ENCODE measurements at regions not wholly inside any gene's neighbourhood (a gene's known extent, or its start where the extent isn't known, plus 50 kb on each side); places are given as distances from the start of the nearest gene placed in this dataset.

DNA sequence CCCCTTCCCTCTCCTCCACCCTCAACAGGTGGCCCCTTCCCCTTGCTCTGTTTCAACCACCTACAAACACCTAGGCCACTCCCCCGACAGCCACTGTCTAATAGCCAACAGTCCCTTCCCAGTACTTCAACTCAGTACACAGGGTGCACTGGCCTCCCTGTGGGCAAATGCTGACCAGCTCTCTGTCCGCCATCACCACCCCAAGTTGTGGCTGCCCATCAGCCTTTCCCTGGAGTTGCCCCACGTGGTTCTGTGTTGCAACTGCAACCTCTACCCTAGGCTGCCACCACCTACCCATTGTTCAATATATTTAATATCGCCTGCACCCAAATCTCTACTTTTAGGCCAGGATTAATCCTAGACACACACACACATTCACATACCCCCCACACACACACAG lies 173.5 kb downstream of the MREG start:
- Histone ChIP-seq H3K9me3 (ENCODE audit: control insufficient read depth, insufficient read depth, low read depth, low read length) (no peaks in the 10 kb centered on the region), H3K4me3 (ENCODE audit: low read depth in 2 of 2, low read length in 2 of 2) (no peak overlapping the region), H3K36me3 (ENCODE audit: control insufficient read depth, insufficient read depth, low read length) (no peaks in the 10 kb centered on the region), H3K4me1 (ENCODE audit: control insufficient read depth, insufficient read depth, low read length) (no peaks in the 10 kb centered on the region), H3K27me3 (ENCODE audit: control insufficient read depth, insufficient read depth, low read length) (no peaks in the 10 kb centered on the region), H3K27ac (ENCODE audit: low read length) (no peak overlapping the region)
- BruUV-seq (replicated peaks) = no TSS peak
- intact Hi-C loops (cut with micrococcal nuclease; ENCODE audit: unreplicated experiment) = no loop called here
- POLR2A ChIA-PET = no interaction called here
- CTCF ChIA-PET = interaction anchor here (0.6 kb wide), 1 partner anchor 53 kb away, joined by 3 read pairs; no protein-coding TSS in a partner anchor
- in situ Hi-C loops (cut with HindIII; ENCODE audit: low pct_unique_long_range_greater_than_20kb, low sequenced_read_pairs) = no loop called here
- TF ChIP-seq, protein P1, sequence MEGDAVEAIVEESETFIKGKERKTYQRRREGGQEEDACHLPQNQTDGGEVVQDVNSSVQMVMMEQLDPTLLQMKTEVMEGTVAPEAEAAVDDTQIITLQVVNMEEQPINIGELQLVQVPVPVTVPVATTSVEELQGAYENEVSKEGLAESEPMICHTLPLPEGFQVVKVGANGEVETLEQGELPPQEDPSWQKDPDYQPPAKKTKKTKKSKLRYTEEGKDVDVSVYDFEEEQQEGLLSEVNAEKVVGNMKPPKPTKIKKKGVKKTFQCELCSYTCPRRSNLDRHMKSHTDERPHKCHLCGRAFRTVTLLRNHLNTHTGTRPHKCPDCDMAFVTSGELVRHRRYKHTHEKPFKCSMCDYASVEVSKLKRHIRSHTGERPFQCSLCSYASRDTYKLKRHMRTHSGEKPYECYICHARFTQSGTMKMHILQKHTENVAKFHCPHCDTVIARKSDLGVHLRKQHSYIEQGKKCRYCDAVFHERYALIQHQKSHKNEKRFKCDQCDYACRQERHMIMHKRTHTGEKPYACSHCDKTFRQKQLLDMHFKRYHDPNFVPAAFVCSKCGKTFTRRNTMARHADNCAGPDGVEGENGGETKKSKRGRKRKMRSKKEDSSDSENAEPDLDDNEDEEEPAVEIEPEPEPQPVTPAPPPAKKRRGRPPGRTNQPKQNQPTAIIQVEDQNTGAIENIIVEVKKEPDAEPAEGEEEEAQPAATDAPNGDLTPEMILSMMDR (IDR thresholded peaks at IDR 0.05) = no peak
- no peak for TF ChIP-seq POLR2AphosphoS5 (IDR thresholded peaks at IDR 0.05; ENCODE audit: low read depth, low read length)
- no peak for ATAC-seq
- no peak for DNase-seq (ENCODE audit: low read depth, low spot score)

DNA sequence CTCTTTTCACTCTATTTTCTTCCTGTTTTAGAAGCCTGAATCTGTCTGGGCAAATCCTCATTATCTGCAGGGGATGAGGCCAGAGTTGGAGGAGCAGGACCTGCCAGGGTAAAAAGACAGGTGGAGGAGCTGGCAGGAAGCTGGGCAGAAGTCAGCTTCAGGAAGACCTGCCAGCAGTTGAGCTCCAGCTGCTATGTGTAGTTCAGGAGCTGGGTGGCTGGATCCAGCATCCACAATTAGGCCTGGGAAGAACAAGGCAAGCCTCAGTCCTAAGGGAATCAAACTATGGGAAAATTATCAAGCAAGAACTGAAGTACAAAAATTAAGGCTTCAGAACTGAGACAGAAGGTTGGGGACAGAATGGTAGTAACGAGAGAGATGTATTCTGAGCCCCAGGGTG lies 174.0 kb downstream of the MREG start:
- Histone ChIP-seq H3K27ac (ENCODE audit: low read length) (no peak overlapping the region), H3K9me3 (ENCODE audit: control insufficient read depth, insufficient read depth, low read depth, low read length) (no peaks in the 10 kb centered on the region), H3K4me3 (ENCODE audit: low read depth in 2 of 2, low read length in 2 of 2) (no peak overlapping the region), H3K4me1 (ENCODE audit: control insufficient read depth, insufficient read depth, low read length) (no peaks in the 10 kb centered on the region), H3K27me3 (ENCODE audit: control insufficient read depth, insufficient read depth, low read length) (no peaks in the 10 kb centered on the region), H3K36me3 (ENCODE audit: control insufficient read depth, insufficient read depth, low read length) (no peaks in the 10 kb centered on the region)
- BruUV-seq (replicated peaks) = no TSS peak
- DNase-seq (ENCODE audit: low read depth, low spot score) (no peak), ATAC-seq (no peak)
- intact Hi-C loops (cut with micrococcal nuclease; ENCODE audit: unreplicated experiment) (no loop called here), in situ Hi-C loops (cut with HindIII; ENCODE audit: low pct_unique_long_range_greater_than_20kb, low sequenced_read_pairs) (no loop called here)
- ChIA-PET CTCF (no interaction called here), POLR2A (no interaction called here)
- TF ChIP-seq TCF7L2 (IDR thresholded peaks at IDR 0.05; ENCODE audit: low read depth, low read length) (no peak), POLR2AphosphoS5 (IDR thresholded peaks at IDR 0.05; ENCODE audit: low read depth, low read length) (no peak), SIN3A (IDR thresholded peaks at IDR 0.05; ENCODE audit: borderline replicate concordance, insufficient read depth, low read depth, low read length) (no peak)
- TF ChIP-seq, protein P1 (IDR thresholded peaks at IDR 0.05) = no peak
- TF ChIP-seq, protein P2, sequence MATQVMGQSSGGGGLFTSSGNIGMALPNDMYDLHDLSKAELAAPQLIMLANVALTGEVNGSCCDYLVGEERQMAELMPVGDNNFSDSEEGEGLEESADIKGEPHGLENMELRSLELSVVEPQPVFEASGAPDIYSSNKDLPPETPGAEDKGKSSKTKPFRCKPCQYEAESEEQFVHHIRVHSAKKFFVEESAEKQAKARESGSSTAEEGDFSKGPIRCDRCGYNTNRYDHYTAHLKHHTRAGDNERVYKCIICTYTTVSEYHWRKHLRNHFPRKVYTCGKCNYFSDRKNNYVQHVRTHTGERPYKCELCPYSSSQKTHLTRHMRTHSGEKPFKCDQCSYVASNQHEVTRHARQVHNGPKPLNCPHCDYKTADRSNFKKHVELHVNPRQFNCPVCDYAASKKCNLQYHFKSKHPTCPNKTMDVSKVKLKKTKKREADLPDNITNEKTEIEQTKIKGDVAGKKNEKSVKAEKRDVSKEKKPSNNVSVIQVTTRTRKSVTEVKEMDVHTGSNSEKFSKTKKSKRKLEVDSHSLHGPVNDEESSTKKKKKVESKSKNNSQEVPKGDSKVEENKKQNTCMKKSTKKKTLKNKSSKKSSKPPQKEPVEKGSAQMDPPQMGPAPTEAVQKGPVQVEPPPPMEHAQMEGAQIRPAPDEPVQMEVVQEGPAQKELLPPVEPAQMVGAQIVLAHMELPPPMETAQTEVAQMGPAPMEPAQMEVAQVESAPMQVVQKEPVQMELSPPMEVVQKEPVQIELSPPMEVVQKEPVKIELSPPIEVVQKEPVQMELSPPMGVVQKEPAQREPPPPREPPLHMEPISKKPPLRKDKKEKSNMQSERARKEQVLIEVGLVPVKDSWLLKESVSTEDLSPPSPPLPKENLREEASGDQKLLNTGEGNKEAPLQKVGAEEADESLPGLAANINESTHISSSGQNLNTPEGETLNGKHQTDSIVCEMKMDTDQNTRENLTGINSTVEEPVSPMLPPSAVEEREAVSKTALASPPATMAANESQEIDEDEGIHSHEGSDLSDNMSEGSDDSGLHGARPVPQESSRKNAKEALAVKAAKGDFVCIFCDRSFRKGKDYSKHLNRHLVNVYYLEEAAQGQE (IDR thresholded peaks at IDR 0.05; ENCODE audit: insufficient read depth in 1 of 2, low read depth in 2 of 2, low read length in 1 of 2) = no peak

DNA sequence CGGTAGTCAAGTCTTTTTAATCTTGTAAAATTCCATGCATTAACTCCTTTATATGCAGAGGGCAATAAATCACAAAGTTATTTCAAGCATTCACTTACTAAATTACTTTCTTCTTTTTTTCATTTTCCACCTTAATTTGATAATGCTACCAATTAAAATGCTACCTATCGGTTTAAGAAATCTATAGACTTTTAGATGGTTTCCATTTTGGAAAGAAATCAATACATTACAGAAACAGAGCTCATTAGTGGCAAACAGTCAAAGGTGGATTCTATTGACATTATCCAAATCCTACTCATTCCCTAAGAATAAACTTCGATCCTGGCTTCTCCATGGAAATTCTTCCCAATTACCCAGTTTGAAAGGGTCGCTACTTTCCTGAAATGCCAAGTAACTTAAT lies 176.5 kb downstream of the MREG start:
- TF ChIP-seq, protein P1 (IDR thresholded peaks at IDR 0.05) = no peak
- TF ChIP-seq, protein P2 (IDR thresholded peaks at IDR 0.05; ENCODE audit: insufficient read depth in 1 of 2, low read depth in 2 of 2, low read length in 1 of 2) = no peak
- TF ChIP-seq POLR2AphosphoS5 (IDR thresholded peaks at IDR 0.05; ENCODE audit: low read depth, low read length) = no peak
- no peak for TF ChIP-seq SIN3A (IDR thresholded peaks at IDR 0.05; ENCODE audit: borderline replicate concordance, insufficient read depth, low read depth, low read length)
- TF ChIP-seq TCF7L2 (IDR thresholded peaks at IDR 0.05; ENCODE audit: low read depth, low read length) = no peak
- in situ Hi-C loops (cut with HindIII; ENCODE audit: low pct_unique_long_range_greater_than_20kb, low sequenced_read_pairs) (no loop called here), intact Hi-C loops (cut with micrococcal nuclease; ENCODE audit: unreplicated experiment) (no loop called here)
- BruUV-seq (replicated peaks) = no TSS peak
- no peaks in the 10 kb centered on the region; the same call in 1 of the 2 replicates for H3K36me3 ChIP-seq (ENCODE audit: control insufficient read depth, insufficient read depth, low read length)
- ChIA-PET CTCF (no interaction called here), POLR2A (no interaction called here)
- no peak overlapping the region for H3K4me3 ChIP-seq (ENCODE audit: low read depth in 2 of 2, low read length in 2 of 2)
- no peak for DNase-seq (ENCODE audit: low read depth, low spot score)
- no peak overlapping the region for H3K27ac ChIP-seq (ENCODE audit: low read length)
- no peaks in the 10 kb centered on the region for H3K27me3 ChIP-seq (ENCODE audit: control insufficient read depth, insufficient read depth, low read length)
- H3K9me3 ChIP-seq (ENCODE audit: control insufficient read depth, insufficient read depth, low read depth, low read length) = no peaks in the 10 kb centered on the region
- H3K4me1 ChIP-seq (ENCODE audit: control insufficient read depth, insufficient read depth, low read length) = no peaks in the 10 kb centered on the region
- ATAC-seq = no peak
